ENCODE measurements at regions not wholly inside any gene's neighbourhood (a gene's known extent, or its start where the extent isn't known, plus 50 kb on each side); places are given as distances from the start of the nearest gene placed in this dataset.

- H3K4me3 ChIP-seq (ENCODE audit: low read length), result no peak overlapping the region
- TF ChIP-seq, protein P1, sequence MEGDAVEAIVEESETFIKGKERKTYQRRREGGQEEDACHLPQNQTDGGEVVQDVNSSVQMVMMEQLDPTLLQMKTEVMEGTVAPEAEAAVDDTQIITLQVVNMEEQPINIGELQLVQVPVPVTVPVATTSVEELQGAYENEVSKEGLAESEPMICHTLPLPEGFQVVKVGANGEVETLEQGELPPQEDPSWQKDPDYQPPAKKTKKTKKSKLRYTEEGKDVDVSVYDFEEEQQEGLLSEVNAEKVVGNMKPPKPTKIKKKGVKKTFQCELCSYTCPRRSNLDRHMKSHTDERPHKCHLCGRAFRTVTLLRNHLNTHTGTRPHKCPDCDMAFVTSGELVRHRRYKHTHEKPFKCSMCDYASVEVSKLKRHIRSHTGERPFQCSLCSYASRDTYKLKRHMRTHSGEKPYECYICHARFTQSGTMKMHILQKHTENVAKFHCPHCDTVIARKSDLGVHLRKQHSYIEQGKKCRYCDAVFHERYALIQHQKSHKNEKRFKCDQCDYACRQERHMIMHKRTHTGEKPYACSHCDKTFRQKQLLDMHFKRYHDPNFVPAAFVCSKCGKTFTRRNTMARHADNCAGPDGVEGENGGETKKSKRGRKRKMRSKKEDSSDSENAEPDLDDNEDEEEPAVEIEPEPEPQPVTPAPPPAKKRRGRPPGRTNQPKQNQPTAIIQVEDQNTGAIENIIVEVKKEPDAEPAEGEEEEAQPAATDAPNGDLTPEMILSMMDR (conservative IDR thresholded peaks at IDR 0.05), result no peak
- no peak overlapping the region for H3K9ac ChIP-seq (ENCODE audit: extremely low read depth, low read length, poor library complexity, severe bottlenecking)
- no peaks in the 10 kb centered on the region for H3K9me3 ChIP-seq (ENCODE audit: control insufficient read depth, low read length)
- no peaks in the 10 kb centered on the region for H3K4me1 ChIP-seq (ENCODE audit: control insufficient read depth, insufficient read depth, low read length)
- 79 to 83% methylated on average over 7 of the region's 7 CpGs for WGBS, 2 experiments (ENCODE audit: insufficient coverage in 1 of 2, insufficient read length in 1 of 2)
- Mint-ChIP-seq H3K36me3 (ENCODE audit: low read depth) (no peaks in the 10 kb centered on the region), H3K4me1 (no peaks in the 10 kb centered on the region), H3K27ac (no peak overlapping the region), H3K4me3 (no peak overlapping the region), H3K27me3 (ENCODE audit: insufficient read depth) (no peaks in the 10 kb centered on the region), H3K9me3 (no peaks in the 10 kb centered on the region)
- no peaks in the 10 kb centered on the region for H3K27me3 ChIP-seq (ENCODE audit: control insufficient read depth, insufficient read depth, low read length, poor library complexity, severe bottlenecking)
- no peak overlapping the region for H3K27ac ChIP-seq (ENCODE audit: low read depth, low read length)
- no peaks in the 10 kb centered on the region for H3K36me3 ChIP-seq (ENCODE audit: control insufficient read depth, insufficient read depth, low read length)
- DNase-seq, result no peak
Observed at GRCh38 chr5:14076561-14076960, 66.6 kb upstream of the TRIO start.

DNA sequence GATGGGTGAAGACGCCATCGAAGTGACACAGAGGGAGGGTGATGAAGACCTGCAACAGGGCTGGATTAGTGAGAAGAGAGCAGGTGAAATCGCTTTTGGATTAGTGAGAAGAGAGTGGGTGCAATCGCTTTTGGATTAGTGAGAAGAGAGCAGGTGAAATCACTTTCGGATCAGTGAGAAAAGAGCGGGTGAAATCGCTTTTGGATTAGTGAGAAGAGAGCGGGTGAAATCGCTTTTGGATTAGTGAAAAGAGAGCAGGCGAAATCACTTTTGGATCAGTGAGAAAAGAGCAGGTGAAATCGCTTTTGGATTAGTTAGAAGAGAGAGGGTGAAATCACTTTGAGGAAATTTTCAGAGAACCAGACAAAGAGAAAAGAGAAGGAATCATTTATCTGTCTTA lies 67.2 kb upstream of the TRIO start:
- Mint-ChIP-seq H3K9me3 (no peaks in the 10 kb centered on the region), H3K4me1 (no peaks in the 10 kb centered on the region), H3K27ac (no peak overlapping the region), H3K36me3 (ENCODE audit: low read depth) (no peaks in the 10 kb centered on the region), H3K27me3 (ENCODE audit: insufficient read depth) (no peaks in the 10 kb centered on the region), H3K4me3 (no peak overlapping the region)
- TF ChIP-seq, protein P1 (conservative IDR thresholded peaks at IDR 0.05), result no peak
- H3K9ac ChIP-seq (ENCODE audit: extremely low read depth, low read length, poor library complexity, severe bottlenecking), result no peak overlapping the region
- H3K27ac ChIP-seq (ENCODE audit: low read depth, low read length), result no peak overlapping the region
- H3K36me3 ChIP-seq (ENCODE audit: control insufficient read depth, insufficient read depth, low read length), result no peaks in the 10 kb centered on the region
- H3K4me1 ChIP-seq (ENCODE audit: control insufficient read depth, insufficient read depth, low read length), result no peaks in the 10 kb centered on the region
- no peaks in the 10 kb centered on the region for H3K27me3 ChIP-seq (ENCODE audit: control insufficient read depth, insufficient read depth, low read length, poor library complexity, severe bottlenecking)
- no peak overlapping the region for H3K4me3 ChIP-seq (ENCODE audit: low read length)
- no peak for DNase-seq
- H3K9me3 ChIP-seq (ENCODE audit: control insufficient read depth, low read length), result no peaks in the 10 kb centered on the region
- WGBS, 2 experiments (ENCODE audit: insufficient coverage in 1 of 2, insufficient read length in 1 of 2), result 91 to 99% methylated on average over 11 of the region's 11 CpGs

GRCh38 chr5:14071433-14071832 lies 71.7 kb upstream of the TRIO start:
- TF ChIP-seq, protein P1 (conservative IDR thresholded peaks at IDR 0.05), result no peak
- no peak for DNase-seq
- H3K4me1 Mint-ChIP-seq, result no peaks in the 10 kb centered on the region
- H3K27me3 Mint-ChIP-seq (ENCODE audit: insufficient read depth), result no peaks in the 10 kb centered on the region
- no peaks in the 10 kb centered on the region for H3K4me1 ChIP-seq (ENCODE audit: control insufficient read depth, insufficient read depth, low read length)
- H3K36me3 ChIP-seq (ENCODE audit: control insufficient read depth, insufficient read depth, low read length), result no peaks in the 10 kb centered on the region
- no peaks in the 10 kb centered on the region for H3K9me3 Mint-ChIP-seq
- H3K4me3 ChIP-seq (ENCODE audit: low read length), result no peak overlapping the region
- no peaks in the 10 kb centered on the region for H3K9me3 ChIP-seq (ENCODE audit: control insufficient read depth, low read length)
- H3K36me3 Mint-ChIP-seq (ENCODE audit: low read depth), result no peaks in the 10 kb centered on the region
- 88 to 99% methylated on average over 4 to 5 of the region's 5 CpGs for WGBS, 2 experiments (ENCODE audit: insufficient coverage in 1 of 2, insufficient read length in 1 of 2)
- H3K27ac ChIP-seq (ENCODE audit: low read depth, low read length), result no peak overlapping the region
- H3K27me3 ChIP-seq (ENCODE audit: control insufficient read depth, insufficient read depth, low read length, poor library complexity, severe bottlenecking), result no peaks in the 10 kb centered on the region
- H3K4me3 Mint-ChIP-seq, result no peak overlapping the region
- H3K9ac ChIP-seq (ENCODE audit: extremely low read depth, low read length, poor library complexity, severe bottlenecking), result no peak overlapping the region
- H3K27ac Mint-ChIP-seq, result no peak overlapping the region

All from endodermal cell (in vitro differentiated cells).